HG02763 (cell line): ENCODE measurements at regions not wholly inside any gene's neighbourhood (a gene's known extent, or its start where the extent isn't known, plus 50 kb on each side); places are given as distances from the start of the nearest gene placed in this dataset.
"Not testable (repeated sequence)": the region's sequence is repeated elsewhere in the genome, so short reads cannot be mapped to it uniquely, and the experiment has no call there.

Experiments used
- ATAC-seq: cut with Tn5 transposase; IDR thresholded peaks from one replicate; pipeline ENCODE4 v1.9.1; 2021; ENCODE audit warnings: mild to moderate bottlenecking, moderate library complexity; ENCODE audit not compliant: unreplicated experiment

DNA sequence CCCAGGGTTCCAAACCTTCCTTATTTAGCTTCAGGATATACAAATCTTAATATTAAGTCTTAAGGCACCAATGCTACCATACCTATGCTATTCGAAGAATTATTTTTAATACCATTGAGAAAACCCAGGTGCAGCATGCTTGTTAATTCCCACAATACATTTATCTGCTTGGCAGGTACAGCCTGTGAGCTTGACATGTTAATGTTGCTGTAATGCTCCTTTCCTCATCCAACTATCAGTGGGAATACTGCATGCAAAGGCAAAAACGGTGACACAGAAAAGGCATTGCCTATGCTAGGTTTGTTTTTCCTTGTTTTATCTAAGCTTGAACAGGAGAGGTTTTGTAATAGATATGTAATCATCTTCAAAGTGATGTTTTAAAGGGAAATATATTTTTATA, 135.7 kb upstream of the COX7C start:
- ATAC-seq = no peak

GRCh38 chr5:86493777-86494176, 124.0 kb upstream of the COX7C start:
- ATAC-seq = no peak

DNA sequence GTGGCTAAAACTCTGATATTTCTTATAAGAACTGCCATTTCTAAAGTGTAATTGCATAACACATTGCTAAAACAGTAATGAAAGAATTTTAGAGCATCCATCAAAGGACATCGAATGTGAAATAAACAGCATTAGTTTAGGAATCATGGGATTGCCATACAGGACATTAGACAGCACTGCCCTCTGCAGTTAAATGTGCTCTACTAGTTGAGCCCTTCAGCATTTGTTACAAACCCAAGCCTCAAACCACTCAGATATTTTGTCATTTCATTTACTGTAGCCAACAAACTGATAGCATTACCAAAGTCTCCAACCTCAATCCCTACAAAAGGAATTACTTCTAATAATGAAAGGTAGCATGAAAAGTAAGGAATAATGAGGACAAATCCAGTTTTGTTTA, 116.8 kb upstream of the COX7C start:
- no peak for ATAC-seq

- no peak for ATAC-seq
Observed at GRCh38 chr5:86507574-86507973, 110.2 kb upstream of the COX7C start.

DNA sequence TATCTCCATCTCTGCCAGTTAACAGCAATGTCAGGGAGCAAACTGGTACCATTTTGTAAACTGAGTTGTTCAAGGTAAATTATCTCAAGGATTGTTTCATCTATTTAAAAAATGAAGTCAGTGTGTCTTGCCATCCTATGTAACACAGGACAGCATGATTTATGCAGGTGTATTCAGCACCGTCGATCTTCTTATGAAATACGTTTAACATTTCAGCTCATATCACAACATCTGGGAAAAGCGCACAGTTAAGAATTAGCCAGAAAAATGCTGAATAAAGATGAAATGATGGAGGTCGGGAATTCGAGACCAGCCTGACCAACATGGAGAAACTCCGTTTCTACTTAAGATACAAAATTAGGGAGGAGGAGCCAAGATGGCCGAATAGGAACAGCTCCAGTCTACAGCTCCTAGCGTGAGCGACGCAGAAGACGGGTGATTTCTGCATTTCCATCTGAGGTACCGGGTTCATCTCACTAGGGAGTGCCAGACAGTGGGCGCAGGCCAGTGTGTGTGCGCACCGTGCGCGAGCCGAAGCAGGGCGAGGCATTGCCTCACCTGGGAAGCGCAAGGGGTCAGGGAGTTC, 107.3 kb upstream of the COX7C start:
- ATAC-seq = not testable (repeated sequence)

- ATAC-seq = no peak
Observed at GRCh38 chr5:86523718-86524117, 94.0 kb upstream of the COX7C start.

- ATAC-seq = no peak
Observed at GRCh38 chr5:86525622-86526021, 92.1 kb upstream of the COX7C start.

- ATAC-seq = peak; percentile 48
Observed at GRCh38 chr5:86526811-86527348, 90.9 kb upstream of the COX7C start.

GRCh38 chr5:86532429-86532828, 85.3 kb upstream of the COX7C start:
- no peak for ATAC-seq

DNA sequence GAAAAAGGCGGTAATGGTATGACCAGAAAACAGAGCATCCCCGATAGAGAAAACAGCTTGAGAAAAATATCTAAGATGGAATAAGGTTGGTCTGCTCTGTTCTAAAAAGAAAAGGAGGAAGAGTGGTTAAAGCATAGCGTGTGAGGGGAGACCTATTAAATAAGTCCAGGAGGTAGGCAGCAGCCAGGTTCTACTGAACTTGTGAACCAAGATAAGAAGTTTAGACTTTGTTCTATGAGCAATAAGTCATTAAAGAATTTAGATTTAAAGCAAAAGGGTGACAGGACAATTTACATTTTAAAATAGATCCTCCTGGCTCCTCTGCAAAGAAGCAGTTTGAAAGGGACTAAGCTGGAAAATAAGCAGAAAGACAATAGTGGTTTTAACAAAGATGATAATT, 81.3 kb upstream of the COX7C start:
- ATAC-seq = no peak

GRCh38 chr5:86542532-86542931, 75.2 kb upstream of the COX7C start:
- ATAC-seq = no peak

GRCh38 chr5:86546044-86546443, 71.7 kb upstream of the COX7C start:
- ATAC-seq = no peak

DNA sequence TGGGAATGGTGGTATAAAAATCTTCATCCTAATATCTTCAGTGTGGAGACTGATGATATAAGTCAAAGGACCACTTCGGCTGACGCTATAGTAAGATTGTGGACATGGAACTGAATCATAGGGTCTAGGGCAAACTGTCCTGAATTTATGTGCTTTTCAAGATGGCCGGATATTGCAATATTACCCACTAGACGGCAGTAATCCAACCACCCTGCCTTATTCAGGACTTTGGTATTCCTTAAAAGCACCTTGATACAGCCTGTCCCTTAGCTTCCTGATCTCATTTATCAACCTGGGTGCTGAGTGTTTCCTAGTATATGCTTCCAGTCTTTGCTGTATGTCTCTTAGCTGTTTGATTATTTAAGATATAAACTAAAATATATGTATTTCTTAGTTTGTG, 71.2 kb upstream of the COX7C start:
- ATAC-seq = no peak

GRCh38 chr5:86554638-86555037, 63.1 kb upstream of the COX7C start:
- no peak for ATAC-seq

DNA sequence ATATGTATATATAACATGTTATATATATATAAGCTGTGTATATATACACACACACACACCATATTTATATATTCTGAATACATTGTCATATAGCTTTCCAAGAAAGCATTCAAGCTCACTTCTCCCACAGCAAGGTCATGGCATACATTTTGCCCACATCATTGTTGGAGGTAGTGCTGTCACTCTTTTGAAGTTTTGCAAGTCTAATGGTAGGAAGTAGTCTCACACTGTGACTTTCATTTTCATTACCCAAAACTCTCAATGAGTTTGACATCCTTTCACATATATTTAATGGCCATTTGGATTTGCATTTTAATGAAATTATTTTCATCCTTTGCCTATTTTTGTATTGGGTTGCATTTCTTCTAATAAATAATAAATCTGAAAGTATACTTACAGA, 59.8 kb upstream of the COX7C start:
- ATAC-seq = no peak

- peak; percentile 85 for ATAC-seq
Observed at GRCh38 chr5:86565197-86565789, 52.4 kb upstream of the COX7C start.

DNA sequence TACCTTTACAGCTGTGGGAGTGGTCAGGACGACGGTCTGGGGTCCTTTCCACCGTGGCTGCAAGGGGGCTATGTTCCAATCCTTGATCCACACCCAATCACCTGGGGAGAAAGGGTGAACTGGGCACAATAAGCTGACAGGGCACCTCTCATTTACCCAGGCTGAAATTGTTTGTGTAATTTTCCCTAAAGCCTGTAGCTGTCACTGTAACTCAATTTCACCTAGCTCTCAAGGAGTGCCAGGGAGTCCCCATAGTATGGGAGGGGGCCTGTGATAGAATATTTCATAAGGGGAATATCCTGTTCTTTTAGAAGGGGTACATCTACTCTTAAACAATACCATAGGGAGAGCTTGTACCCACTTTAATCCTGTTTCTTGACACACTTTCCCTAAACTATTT, 51.7 kb upstream of the COX7C start:
- not testable (repeated sequence) for ATAC-seq
